HG03066 (cell line): ENCODE measurements at regions not wholly inside any gene's neighbourhood (a gene's known extent, or its start where the extent isn't known, plus 50 kb on each side); places are given as distances from the start of the nearest gene placed in this dataset.

Experiments used
- ATAC-seq: cut with Tn5 transposase; IDR thresholded peaks from one replicate; pipeline ENCODE4 v1.9.1; 2021; ENCODE audit warnings: low read depth; ENCODE audit not compliant: unreplicated experiment

DNA sequence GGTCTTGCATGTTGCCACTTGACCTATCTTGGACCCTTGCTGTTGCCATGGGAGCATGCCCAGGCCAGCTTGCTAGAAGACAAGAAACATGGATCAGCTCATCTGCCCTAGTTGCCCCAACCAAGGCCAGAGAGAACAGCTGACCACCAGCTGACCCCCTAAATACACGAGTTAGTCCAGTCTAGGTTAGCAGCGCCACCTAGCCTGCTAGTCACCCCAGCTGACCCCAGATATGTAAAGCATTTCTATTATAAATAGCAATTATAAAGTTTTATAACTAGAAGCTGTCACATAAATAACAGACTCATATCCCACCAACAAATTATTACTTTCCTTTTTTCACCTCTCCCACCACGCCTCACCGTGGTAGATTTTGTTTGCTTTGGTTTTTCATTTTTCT, 387.8 kb downstream of the RASEF start:
- ATAC-seq, result no peak

DNA sequence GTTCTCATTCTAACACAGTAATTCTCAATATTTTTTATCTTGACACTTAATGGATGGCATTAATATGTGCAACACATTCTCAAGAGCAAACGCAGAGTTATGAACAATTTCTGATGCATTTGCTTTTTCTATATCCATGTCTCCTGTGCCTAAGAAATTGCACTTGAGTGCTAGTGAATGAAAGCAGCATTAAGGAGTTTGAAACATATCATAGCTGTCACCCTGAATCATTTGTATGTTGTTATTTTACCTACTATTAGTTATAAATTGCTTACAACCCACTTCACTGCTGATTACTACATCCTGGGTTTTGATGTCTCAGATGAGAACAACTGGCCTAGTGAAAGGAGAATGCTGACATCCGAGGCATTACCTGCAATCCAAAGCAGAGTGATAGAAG, 387.3 kb downstream of the RASEF start:
- no peak for ATAC-seq

DNA sequence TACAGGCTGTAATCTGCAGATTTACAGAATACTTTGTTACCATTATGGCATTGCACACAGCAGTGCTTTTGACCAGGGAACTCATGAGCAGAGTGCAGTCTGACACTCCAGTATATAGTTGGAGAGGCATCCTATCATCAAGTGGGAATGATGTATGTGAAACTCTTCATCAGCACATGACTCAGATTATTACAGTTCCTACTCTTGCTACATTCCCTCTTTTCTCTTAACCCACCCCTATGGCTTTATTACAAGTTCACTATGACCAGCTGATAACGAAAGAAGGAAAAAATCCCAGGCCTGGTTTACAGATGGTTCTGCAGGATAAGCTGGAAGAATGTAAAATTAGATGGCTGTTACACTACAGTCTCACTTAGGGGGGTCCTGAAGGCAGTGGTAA, 385.9 kb downstream of the RASEF start:
- no peak for ATAC-seq

DNA sequence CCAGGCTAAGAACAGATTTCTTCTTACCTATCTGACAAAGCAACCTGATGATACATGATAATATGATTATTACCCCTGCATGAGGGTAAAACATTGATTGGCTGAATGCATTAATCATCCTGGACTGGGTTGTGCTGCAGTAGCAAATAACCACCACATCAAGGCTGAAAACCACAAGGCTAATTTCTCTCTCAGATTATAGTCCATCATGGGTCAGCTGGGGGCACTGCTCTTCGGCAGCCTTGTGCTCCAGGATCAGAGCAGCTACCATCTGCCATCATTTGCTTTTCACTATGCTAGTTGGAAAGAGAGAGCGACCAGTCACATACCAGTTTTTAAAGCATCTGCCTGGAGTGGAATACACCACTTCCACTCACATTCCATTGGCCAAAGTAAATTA, 383.5 kb downstream of the RASEF start:
- ATAC-seq, result no peak

DNA sequence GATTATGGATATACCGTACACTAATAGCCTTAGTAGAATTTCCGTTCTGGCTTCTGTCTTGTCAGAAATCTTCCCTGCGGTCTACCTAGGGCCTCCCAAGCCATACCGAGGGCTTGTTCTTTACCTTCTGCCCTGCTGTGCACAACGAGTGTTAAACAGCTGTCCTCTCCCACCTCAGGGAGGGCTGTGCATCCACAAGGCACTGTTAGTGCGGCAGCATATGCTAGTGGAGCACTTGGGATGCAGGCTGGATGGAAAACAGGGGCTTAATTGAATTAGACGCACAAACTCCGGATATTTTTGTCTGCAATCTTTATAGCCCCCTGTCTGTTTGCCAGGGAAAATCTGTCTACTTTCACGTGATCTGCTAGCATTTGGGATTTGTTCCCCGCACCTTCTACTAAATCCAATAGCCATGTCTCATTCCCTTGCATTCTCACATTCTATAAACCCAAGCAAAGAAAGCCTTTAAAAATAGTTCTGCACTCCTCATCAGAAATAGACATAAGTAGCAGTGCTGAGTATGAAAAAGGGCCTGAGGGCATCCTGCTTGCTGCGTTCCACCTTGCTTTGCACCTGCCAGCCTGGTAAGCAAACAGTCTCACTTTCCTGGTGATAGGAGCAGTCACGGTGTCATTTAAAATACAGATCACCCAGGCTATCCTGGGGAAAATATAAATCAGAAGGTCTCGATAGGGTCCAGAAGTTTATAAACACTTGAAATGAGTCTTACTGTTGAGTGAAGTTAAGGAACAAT, 382.6 kb downstream of the RASEF start:
- no peak for ATAC-seq

DNA sequence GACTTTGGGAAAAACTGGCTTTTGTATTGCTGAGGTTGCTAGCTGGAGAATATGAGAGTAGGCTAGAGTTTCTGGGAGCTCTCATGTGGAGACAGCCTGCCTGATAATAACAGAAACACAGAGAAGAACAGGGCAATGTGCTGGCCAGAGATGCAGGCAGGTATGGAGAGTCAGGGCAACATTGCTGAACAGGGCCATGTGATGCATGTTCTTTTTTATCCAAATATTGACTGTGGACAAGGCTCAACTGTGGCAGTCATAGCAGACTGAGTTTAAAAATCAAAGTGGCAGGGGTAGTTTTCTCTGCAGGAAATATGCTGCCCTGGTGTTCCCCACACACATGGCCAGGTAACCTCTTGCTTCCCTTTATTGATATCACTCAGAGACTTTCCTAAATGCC, 381.1 kb downstream of the RASEF start:
- no peak for ATAC-seq

DNA sequence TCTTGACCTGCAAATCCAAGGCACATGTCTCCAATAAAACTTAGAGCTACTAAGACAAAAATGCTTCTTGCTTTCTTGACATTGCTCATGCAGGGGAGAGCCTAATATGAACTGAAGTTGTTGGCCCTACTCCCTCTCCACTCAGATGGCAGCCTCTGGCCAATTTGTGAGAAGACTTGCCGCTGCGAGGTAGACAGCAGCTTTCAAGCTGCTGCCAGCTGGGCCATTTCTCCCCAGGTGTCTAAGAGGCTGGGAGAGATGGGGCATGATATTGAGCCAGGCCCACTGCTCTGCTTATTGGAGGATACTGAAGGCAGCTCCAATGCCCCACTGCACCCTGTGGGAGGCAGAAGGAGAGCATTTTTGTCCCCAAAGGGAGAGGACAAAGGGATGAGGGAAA, 380.5 kb downstream of the RASEF start:
- ATAC-seq, result no peak

DNA sequence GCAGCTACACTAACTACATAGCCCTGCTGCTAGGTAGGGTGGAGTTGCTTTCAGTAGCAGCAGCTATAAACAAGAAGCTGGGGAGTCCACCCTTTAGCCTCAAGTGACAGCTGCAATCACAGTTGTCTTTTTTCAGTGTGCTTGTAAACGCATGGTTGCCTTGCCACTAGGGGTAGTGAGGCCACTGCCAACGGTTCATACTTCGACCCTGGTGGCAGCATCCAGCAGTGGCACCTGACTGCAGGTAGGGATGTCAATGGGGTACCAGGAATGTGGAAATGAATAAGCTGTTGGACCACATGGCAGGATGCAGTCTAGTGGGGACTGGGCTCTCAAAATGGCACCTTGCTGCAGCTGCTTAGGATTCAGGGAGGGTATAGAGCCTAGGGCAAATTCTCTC, 367.2 kb downstream of the RASEF start:
- no peak for ATAC-seq

DNA sequence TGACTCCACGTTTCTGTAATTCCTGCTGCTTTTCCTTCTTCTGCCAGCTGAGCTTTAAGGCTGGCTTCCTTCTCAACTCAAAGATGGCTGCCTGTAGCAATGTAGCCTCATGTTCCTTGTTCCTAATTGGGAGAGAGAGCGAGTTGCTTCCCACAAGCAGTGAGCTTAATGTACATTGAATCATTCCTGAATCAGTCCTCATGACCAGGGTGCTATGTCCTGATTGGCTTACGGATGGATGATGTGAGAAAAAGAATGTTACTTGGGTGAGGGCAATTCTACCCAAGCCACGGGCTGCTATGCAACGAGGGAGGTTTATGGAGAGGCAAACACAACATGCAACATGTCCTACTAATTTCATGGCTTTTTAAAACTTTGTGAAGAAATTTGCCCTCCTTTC, 356.2 kb downstream of the RASEF start:
- no peak for ATAC-seq

DNA sequence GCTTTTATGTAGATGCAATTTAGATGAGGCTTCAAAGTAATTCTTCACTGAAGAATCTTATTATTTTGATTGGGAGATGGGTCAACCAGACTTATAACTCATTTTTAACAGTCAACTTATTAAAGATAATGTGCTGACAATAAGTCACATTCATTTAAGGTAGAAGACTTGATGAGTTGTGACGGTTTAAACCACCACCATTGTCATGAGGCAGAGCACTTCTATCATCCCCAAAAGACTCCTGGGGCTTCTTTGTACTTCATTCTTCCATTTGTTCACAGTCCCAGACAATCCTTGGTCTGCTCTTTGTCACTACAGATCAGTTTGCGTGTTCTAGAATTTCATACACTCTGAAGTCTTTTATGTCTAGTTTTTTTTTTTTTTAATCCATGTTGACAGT, 346.1 kb downstream of the RASEF start:
- no peak for ATAC-seq

DNA sequence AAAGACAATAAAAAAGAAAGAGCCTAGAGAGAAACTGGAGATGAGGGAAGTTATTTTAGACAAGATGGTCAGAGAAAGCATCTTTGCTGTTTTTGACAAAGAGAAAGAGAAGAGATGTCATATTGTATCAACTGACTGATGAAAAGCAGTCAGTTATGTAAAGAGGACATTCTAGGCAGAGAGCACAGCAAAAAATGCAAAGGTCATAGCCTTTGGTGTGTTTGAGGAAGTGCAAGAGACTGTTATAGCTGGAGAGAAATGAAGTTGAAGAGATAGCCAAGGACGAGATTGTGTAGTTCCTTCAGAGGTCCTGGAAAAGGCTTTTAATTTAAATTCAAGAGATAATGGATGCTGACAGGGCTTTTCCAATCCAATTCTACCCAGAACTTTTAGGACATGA, 342.4 kb downstream of the RASEF start:
- ATAC-seq, result no peak

DNA sequence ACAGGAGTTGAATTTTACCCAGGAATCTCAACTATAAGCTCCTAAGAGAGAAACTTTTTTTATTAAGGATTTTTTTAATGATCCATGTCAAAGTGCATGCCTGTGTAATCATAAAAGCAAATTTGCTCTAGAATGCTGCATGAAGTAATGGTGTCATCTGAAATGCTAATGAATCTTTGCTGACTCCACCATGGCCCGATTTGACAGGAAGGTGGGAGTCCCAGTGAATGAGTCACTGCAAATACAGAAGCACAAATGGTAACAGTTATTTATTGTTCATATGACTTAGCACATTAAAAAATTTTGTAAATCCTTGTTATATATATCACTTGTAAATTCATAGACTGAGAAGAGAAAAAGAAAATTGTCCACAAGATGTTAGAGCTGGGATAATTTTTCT, 341.3 kb downstream of the RASEF start:
- no peak for ATAC-seq

DNA sequence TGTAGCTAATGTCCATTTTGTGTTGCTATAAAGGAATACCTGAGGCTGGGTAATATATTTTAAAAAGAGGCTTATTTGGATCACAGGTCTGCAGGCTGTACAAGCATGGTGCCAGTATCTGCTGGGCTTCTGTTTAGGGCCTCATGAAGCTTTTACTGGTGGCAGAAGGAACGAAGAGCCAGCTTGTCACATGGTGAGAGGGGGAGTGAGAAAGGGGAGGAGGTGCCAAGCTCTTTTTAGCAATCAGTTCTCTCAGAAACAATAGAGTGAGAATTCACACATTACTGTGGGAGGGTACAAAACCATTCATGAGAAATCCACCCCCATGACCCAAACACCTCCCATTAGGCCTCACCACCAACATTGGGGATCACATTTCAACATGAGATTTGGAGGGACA, 340.9 kb downstream of the RASEF start:
- ATAC-seq, result no peak

DNA sequence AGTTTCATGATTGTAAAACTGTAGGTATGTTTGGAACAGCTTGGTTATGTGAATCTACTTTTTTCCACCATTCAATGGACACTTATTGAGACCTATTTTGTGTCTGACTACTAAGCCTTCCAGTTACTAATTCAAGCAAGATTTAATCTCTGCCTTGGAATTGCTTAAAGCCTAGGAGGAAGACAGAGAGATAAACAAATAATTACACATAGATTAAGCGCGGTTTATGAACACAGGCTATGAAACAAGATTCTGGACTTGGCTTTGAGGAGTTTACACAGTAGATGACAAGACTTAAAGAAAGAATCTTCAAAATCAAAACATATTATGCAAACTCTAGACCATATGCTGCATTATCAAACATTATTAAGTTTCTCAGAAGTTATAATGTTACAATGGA, 340.4 kb downstream of the RASEF start:
- no peak for ATAC-seq

DNA sequence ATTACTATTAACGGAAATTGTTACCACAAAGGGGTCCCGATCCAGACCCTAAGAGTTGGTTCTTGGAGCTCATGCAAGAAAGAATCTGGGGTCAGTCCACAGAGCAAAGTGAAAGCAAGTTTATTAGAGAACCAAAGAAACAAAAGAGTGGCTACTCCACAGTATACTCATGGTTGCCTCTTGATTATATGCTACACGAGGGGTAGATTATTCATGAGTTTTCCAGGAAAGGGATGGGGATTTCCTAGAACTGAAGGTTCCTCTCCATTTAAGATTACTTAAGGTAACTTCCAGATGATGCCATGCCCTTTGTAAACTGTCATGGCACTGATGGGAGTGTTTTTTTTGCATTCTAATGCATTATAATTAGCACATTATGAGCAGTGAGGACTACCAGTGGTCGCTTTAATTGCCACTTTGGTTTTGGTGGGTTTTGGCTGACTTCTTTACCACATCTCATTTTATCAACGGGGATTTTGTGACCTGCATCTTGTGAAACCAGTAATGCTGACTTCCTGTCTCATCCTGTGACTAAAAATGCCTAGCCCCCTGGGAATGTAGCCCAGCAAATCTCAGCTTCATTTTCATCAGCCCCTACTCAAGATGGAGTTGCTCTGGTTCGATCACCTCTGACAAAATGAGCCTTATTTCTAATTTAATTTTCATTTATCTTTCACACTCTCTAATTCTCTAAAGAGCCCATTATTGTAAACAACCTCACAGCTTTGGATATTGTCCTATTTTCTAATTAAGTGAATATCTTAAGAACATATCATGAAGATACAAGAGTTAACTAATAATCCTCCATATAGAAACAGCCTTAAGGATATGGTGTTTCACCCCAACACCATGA, 336.3 kb downstream of the RASEF start:
- no peak for ATAC-seq

DNA sequence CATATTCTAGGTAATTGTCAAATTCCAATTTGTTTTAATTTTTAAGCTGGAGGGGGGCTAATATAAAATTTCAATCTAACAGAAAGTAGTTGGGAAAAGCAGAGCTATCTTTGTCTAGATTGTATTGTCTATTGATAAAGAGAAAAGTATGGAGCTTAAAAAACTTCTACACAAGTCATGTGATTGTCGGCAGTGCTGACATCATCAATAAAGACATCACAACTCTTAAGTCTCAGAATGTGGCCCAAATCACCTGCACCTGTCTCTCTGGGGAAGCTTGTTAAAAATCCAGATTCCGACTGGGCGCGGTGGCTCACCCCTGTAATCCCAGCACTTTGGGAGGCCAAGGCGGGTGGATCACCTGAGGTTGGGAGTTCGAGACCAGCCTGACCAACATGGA, 333.8 kb downstream of the RASEF start:
- ATAC-seq, result no peak

DNA sequence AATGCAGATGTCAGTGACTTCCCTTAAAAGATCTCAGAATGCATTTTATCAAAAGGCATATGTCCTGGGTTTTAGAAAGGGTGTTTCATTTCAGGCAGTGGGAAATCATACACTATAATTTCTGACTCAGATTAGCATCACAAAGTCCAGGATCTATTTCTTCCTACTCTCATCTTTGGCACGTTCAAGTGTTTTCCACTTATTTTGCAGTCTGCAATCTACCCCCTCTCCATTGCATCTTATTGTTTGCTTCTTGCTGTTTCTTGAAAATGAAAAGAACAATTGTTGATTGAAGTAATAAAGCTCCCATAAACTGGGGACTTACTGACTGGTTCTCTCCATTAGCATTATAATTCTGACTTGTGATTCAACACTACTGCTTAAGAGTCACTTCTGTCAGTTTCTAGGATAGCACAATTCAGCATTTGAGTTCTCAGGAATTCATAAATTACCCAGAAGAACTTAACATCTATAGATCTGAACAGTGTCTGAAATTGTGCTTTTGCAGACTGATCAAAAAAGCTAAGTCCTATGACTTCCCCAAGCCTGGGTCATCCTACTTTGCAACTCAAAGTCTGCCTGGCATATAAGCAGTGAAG, 332.9 kb downstream of the RASEF start:
- ATAC-seq, result no peak

DNA sequence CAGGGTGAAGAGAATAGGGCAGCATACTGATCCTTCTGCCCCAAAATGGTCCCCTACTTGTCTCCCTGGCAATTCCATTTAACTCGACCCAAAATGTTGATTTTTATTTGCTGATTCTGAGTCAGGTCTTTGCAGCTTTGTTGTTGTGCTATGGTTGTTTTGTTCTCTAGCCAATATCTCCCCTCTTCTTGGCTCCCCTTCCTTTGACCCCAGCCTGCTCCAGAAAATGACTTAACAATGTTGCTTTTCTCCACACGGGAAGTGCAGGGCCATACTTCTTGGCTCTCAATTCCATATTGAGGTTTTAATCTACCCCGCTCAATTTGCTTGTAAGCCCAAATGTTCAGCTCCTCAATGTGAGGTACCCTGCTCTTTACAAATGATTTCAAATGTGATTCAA, 330.0 kb downstream of the RASEF start:
- no peak for ATAC-seq

DNA sequence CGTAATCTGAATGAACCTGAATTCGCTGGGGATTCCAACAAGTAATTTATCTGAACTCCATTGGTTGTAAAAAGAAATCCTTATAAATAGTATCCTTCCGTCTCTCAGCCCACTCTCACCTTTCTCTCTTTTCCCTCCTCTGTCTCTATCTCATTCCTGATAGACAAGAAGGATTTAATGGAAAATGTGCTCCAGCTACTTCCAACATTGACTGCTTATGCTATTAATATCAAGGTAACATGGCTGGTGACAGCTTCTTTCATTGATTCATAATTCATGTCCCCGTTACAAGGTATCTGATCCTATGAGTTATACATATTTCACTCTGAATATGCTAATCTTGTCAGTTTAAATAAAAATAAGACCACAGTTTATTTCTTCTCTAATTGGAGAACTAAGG, 326.8 kb downstream of the RASEF start:
- no peak for ATAC-seq

DNA sequence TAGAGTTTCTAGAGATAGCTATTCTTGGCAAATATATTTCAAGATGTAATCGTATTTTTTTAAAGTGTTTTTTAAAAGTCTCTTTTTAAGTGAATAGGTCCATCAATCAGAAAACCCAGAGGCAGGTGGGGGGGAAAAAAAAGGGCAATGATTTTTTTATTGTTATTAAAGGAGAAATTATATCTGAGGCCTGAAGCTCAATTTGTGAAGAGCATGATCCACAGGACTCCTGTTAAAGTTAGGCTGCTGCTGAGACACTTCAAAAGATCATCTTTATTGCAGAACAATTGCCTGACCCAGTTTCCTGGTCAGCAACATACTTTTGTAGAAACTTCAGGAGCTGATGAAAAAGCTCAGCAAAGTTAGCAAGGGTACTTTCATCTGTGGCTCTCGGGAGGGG, 326.2 kb downstream of the RASEF start:
- no peak for ATAC-seq

DNA sequence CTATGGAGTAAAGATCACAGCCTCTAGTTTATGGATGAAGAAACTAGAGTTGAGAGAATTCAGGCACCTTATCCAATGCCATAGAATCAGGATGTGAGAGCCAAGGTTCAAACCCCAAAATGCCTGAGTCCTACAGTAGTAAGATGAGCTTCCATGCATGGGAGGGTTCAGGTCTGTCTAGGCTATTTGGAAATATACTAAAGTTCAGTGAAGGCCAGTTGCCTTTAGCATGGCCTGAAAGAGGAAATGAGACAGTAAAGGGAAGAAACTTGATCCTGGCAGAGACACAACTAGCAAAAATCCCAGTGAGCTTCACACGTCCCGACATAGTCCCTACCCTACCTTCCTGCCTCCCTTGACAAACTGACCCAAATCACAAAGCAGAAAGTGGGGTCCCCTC, 317.0 kb downstream of the RASEF start:
- ATAC-seq, result no peak

DNA sequence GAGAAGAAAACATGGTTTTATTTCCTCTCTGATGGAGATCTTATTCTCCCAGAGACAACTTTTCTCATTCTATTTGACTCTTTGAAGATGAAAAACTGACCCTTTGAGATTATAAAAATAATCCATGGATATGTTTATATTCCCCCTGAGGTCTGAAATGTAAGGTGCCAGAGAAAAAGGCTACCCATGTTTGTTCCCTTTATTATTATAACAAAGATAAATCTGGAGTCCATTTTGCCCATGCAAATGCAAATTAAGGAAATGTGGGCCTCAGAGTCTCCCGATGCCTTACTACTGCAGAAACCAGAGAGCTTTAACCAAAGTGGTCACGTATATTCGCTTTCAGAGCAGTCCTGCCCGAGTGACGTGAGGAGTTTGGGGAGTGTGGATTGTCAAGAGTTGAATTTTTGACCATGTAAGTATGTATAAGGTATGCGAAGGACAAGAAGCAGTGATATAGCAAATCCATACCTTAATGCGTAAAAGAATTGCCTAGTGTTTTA, 312.5 kb downstream of the RASEF start:
- ATAC-seq, result no peak
